T-helper 17 cell (primary cell): ENCODE measurements at regions not wholly inside any gene's neighbourhood (a gene's known extent, or its start where the extent isn't known, plus 50 kb on each side); places are given as distances from the start of the nearest gene placed in this dataset.
"Not testable (repeated sequence)": the region's sequence is repeated elsewhere in the genome, so short reads cannot be mapped to it uniquely, and the experiment has no call there.

Experiments used
- ATAC-seq: fragments of 150-1000 bp; cut with Tn5 transposase; 2 replicates; pipeline ENCODE4 v1.10.0; 2021; ENCODE audit warnings: mild to moderate bottlenecking, moderate library complexity
- DNase-seq, 3 donors: peaks; one replicate each; pipeline versions ENCODE4 v3.0.0 to v3.0.0-alpha.2; 2020 to 2021
- H3K9me3 ChIP-seq: one replicate; pipeline ENCODE4 v1.7.0; 2013; ENCODE audit warnings: low read length, mild to moderate bottlenecking; ENCODE audit not compliant: control insufficient read depth, poor library complexity, severe bottlenecking
- H3K27ac Mint-ChIP-seq: one replicate; pipeline ENCODE4 v1.8.0; 2022; ENCODE audit warnings: mild to moderate bottlenecking, moderate library complexity, mixed read lengths
- H3K27me3 Mint-ChIP-seq: one replicate; pipeline ENCODE4 v1.8.0; 2022; ENCODE audit warnings: mixed read lengths
- H3K36me3 Mint-ChIP-seq: one replicate; pipeline ENCODE4 v1.8.0; 2022; ENCODE audit warnings: low read depth, mixed read lengths
- H3K4me1 Mint-ChIP-seq: one replicate; pipeline ENCODE4 v1.8.0; 2022; ENCODE audit warnings: mild to moderate bottlenecking, mixed read lengths
- H3K4me3 Mint-ChIP-seq: one replicate; pipeline ENCODE4 v1.8.0; 2022; ENCODE audit warnings: mild to moderate bottlenecking, moderate library complexity, mixed read lengths

DNA sequence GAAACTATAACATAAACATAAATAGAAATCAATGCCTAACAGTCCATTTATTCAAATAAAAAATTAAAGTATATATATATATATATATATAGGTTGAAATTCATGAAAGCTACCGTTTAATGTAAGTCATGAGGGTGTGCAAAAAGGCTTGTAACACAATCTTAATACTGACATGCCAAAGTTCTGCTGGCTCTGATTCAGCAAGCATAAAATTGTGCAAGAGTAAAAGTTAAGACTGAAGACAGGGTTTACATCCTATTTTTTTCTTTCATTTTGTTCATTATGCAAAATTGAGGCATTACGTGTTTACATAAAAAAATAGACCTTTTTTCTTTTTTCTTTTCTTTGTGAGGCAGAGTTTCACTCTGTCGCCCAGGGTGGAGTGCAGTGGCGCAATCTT is 984.2 kb downstream of the FSCB start:
- ATAC-seq (no peak), DNase-seq (no peak)
- Mint-ChIP-seq H3K4me1 (no peaks in the 10 kb centered on the region), H3K36me3 (no peaks in the 10 kb centered on the region), H3K27me3 (no peaks in the 10 kb centered on the region), H3K27ac (no peak overlapping the region), H3K4me3 (no peak overlapping the region)
- no peaks in the 10 kb centered on the region for H3K9me3 ChIP-seq

DNA sequence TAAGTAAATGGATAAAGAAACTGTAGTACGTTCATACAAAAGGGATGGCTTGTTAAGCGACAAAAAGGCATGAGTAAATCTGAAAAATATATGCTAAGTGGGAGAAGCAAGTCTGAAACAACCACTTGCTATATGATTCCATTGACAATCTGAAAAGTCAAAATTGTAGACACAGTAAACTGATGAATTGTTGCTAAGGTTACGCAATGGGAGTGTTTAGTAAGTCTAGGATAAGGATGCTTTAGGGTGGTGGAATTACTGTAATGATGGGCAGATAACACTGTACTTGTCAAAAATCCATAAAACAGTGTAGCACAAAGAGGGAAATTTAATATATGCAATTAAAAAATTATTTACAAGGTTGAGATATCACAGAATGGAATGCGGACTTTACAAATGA is 984.9 kb downstream of the FSCB start:
- no peaks in the 10 kb centered on the region for H3K27me3 Mint-ChIP-seq
- H3K9me3 ChIP-seq, result no peaks in the 10 kb centered on the region
- no peak for ATAC-seq
- no peak for DNase-seq
- no peaks in the 10 kb centered on the region for H3K4me1 Mint-ChIP-seq
- no peak overlapping the region for H3K27ac Mint-ChIP-seq
- no peak overlapping the region for H3K4me3 Mint-ChIP-seq
- H3K36me3 Mint-ChIP-seq, result no peaks in the 10 kb centered on the region

GRCh38 chr14:43503508-43503907 is 1003.6 kb downstream of the FSCB start:
- no peak for DNase-seq
- H3K4me3 Mint-ChIP-seq, result no peak overlapping the region

GRCh38 chr14:43492359-43492758 is 1014.7 kb downstream of the FSCB start:
- not testable (repeated sequence) for DNase-seq, H3K36me3 Mint-ChIP-seq, H3K27ac Mint-ChIP-seq, H3K4me3 Mint-ChIP-seq, H3K4me1 Mint-ChIP-seq, ATAC-seq, H3K27me3 Mint-ChIP-seq, H3K9me3 ChIP-seq

More at GRCh38 chr14:43503508-43503907, 1003.6 kb downstream of the FSCB start:
- Mint-ChIP-seq H3K27me3 (no peaks in the 10 kb centered on the region), H3K27ac (no peak overlapping the region), H3K4me1 (no peaks in the 10 kb centered on the region), H3K36me3 (no peaks in the 10 kb centered on the region)
- H3K9me3 ChIP-seq, result no peaks in the 10 kb centered on the region
- no peak for ATAC-seq

DNA sequence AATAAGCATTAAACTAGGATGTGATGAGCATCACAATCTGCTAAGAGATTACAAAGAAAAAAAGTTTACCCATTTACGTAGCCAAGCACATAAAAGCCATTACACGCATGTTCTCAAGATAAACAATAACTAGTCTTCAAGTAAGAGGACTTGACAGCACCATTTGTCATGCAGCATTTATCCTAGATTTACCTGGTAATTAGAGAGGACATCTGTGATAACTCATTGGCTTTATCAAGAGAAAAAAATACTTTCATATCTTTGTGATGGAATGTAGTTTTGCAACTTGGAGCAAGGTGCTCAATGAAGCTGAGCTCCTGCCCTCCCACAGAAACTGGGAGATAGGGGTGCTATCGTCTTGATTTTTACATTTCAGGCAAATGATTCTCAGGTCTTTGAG is 1023.7 kb downstream of the FSCB start:
- Mint-ChIP-seq H3K27ac (no peak overlapping the region), H3K4me1 (no peaks in the 10 kb centered on the region), H3K27me3 (no peaks in the 10 kb centered on the region), H3K36me3 (no peaks in the 10 kb centered on the region), H3K4me3 (no peak overlapping the region)
- DNase-seq (no peak), ATAC-seq (no peak)
- no peaks in the 10 kb centered on the region for H3K9me3 ChIP-seq

- Mint-ChIP-seq H3K4me1 (no peaks in the 10 kb centered on the region), H3K36me3 (no peaks in the 10 kb centered on the region), H3K27me3 (no peaks in the 10 kb centered on the region), H3K27ac (no peak overlapping the region), H3K4me3 (no peak overlapping the region)
- no peak for ATAC-seq
- no peak for DNase-seq
- no peaks in the 10 kb centered on the region for H3K9me3 ChIP-seq
Observed at GRCh38 chr14:43481864-43482263, 1025.2 kb downstream of the FSCB start.

GRCh38 chr14:43480976-43481375 is 1026.1 kb downstream of the FSCB start:
- no peak for DNase-seq
- Mint-ChIP-seq H3K4me3 (no peak overlapping the region), H3K4me1 (no peaks in the 10 kb centered on the region), H3K36me3 (no peaks in the 10 kb centered on the region), H3K27me3 (no peaks in the 10 kb centered on the region), H3K27ac (no peak overlapping the region)
- no peak for ATAC-seq
- H3K9me3 ChIP-seq, result no peaks in the 10 kb centered on the region

DNA sequence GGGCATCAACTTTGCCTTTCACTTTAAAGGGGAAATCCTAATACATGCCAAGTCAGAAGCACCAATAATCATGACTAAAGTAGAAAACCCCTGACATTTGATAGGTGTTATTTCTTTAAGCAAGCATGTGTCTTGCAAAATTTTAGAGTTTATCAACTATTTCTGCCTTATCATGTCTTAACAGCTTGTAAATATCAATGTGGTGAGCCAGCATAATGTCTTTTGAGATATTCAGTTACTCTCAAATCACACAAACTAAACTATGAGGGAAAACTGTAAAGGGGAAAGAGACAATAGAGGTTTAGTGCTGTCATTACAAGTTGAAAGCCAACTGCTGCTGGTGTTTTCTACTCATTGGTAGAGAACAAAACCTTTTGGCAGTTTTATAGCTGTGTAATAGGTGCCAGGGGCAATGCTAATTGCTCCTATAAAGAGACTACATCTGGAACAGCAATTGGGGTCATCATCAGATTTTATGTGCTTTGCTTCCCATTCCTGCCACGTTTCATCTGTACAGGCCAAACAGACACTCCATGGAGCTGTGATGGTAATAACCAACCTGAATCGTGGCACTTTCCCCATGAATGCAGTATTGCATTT is 1027.4 kb downstream of the FSCB start:
- Mint-ChIP-seq H3K27me3 (no peaks in the 10 kb centered on the region), H3K4me3 (no peak overlapping the region), H3K4me1 (no peaks in the 10 kb centered on the region), H3K27ac (no peak overlapping the region), H3K36me3 (no peaks in the 10 kb centered on the region)
- no peak for ATAC-seq
- no peaks in the 10 kb centered on the region for H3K9me3 ChIP-seq
- DNase-seq, result no peak

DNA sequence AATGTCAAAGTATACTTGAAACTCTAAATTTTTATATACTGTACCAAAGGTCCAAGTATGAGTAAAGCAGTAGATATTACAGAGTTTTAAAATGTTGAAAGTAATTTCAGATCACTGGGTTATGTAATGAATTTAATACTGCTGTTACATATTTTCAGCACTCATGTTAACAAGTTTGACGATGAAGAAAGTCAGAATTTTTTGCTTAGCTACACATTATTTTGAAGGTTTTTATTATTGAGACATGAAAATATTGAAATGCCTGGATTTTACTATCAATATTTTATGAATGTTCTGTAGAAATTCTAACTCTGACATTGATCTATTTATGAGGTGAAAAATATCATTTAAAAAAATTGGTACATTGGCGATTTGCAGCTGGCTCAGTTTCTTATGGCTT is 1030.3 kb downstream of the FSCB start:
- no peak overlapping the region for H3K4me3 Mint-ChIP-seq
- no peaks in the 10 kb centered on the region for H3K9me3 ChIP-seq
- ATAC-seq (no peak), DNase-seq (no peak)
- H3K27me3 Mint-ChIP-seq, result no peaks in the 10 kb centered on the region
- H3K36me3 Mint-ChIP-seq, result no peaks in the 10 kb centered on the region
- no peaks in the 10 kb centered on the region for H3K4me1 Mint-ChIP-seq
- H3K27ac Mint-ChIP-seq, result no peak overlapping the region

DNA sequence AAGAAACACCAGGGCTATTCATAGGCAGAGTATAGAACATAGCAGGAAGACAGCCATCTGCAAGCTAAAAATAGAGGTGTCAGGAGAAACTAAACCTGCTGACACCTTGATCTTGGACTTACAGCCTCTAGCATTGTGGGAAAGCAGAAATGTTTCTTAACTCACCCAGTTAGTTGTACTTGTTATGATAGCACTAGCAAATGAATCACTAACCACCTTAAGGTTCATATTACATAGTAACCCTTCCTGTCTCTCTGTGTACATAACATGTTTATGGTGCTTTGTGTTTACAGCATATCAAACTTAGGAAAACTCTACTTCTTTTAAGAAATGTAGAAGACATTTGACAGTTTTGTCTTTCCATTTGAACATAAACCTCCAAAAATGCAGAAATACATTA is 1031.3 kb downstream of the FSCB start:
- Mint-ChIP-seq H3K27ac (no peak overlapping the region), H3K4me3 (no peak overlapping the region), H3K27me3 (no peaks in the 10 kb centered on the region), H3K4me1 (no peaks in the 10 kb centered on the region), H3K36me3 (no peaks in the 10 kb centered on the region)
- no peaks in the 10 kb centered on the region for H3K9me3 ChIP-seq
- no peak for DNase-seq
- no peak for ATAC-seq

DNA sequence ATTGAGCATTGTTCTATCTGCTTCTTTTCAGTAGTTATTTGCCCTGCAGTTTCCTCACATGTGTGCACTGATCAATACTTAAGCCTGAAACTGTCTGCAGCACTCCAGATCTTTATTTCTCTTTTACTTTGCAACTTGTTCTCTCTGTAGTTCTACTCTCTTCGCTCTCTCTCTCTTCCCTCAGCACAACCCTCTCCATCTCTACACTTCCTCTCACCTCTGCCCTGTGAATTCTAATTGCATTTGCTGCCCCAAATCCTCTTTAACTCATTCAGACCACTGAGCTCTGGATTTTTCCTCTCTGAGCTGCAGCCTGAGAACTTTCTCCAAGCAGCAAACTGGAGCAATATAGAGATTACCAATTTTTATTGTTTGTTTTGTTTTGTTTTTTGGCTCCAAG is 1035.5 kb downstream of the FSCB start:
- no peak overlapping the region for H3K27ac Mint-ChIP-seq
- H3K27me3 Mint-ChIP-seq, result no peaks in the 10 kb centered on the region
- H3K9me3 ChIP-seq, result no peaks in the 10 kb centered on the region
- no peak for ATAC-seq
- H3K36me3 Mint-ChIP-seq, result no peaks in the 10 kb centered on the region
- no peak overlapping the region for H3K4me3 Mint-ChIP-seq
- H3K4me1 Mint-ChIP-seq, result no peaks in the 10 kb centered on the region
- DNase-seq, result no peak

GRCh38 chr14:43464968-43465367 is 1042.1 kb downstream of the FSCB start:
- DNase-seq (no peak), ATAC-seq (no peak)
- Mint-ChIP-seq H3K4me3 (no peak overlapping the region), H3K36me3 (no peaks in the 10 kb centered on the region), H3K4me1 (no peaks in the 10 kb centered on the region), H3K27me3 (no peaks in the 10 kb centered on the region), H3K27ac (no peak overlapping the region)
- no peaks in the 10 kb centered on the region for H3K9me3 ChIP-seq

DNA sequence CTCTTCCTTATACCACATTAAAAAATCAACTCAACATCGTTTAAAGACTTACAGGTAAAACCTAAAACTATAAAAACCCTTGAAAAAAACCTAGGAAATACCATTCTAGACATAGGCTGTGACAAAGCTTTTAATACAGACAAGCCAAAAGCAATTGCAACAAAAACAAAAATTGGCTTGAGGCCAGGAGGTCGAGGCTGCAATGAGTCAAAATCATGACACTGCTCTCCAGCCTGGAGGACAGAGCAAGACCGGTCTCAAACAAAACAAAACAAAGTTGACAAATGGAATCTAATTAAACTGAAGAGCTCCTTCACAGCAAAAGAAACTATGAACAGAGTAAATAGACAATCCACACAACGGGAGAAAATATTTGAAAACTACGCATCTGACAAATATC is 1057.8 kb downstream of the FSCB start:
- H3K9me3 ChIP-seq, result no peaks in the 10 kb centered on the region
- DNase-seq, result no peak
- H3K36me3 Mint-ChIP-seq, result no peaks in the 10 kb centered on the region
- H3K4me1 Mint-ChIP-seq, result no peaks in the 10 kb centered on the region
- no peak overlapping the region for H3K4me3 Mint-ChIP-seq
- no peak for ATAC-seq
- no peaks in the 10 kb centered on the region for H3K27me3 Mint-ChIP-seq
- no peak overlapping the region for H3K27ac Mint-ChIP-seq

DNA sequence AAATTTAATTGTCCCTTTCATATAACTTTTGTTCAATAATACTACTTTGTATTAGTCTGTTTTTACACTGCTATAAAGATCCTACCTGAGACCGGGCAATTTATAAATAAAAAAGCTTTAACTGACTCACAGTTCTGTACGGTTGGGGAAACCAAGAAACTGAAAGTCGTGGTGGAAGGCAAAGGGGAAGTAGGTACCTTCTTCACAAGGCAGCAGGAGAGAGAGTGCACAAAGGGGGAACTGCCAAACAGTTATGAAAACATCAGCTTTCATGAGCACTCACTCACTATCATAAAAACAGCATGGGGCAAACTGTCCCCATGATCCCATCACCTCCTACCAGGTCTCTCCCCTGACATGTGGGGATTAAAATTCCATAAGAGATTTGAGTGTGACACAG is 1069.0 kb downstream of the FSCB start:
- Mint-ChIP-seq H3K4me1 (no peaks in the 10 kb centered on the region), H3K36me3 (no peaks in the 10 kb centered on the region), H3K27me3 (no peaks in the 10 kb centered on the region), H3K4me3 (no peak overlapping the region), H3K27ac (no peak overlapping the region)
- DNase-seq (no peak), ATAC-seq (no peak)
- no peaks in the 10 kb centered on the region for H3K9me3 ChIP-seq
